ENCODE measurements at regions not wholly inside any gene's neighbourhood (a gene's known extent, or its start where the extent isn't known, plus 50 kb on each side); places are given as distances from the start of the nearest gene placed in this dataset.

GRCh38 chr13:68940049-68940448 lies 1167.6 kb upstream of the ATXN8OS start:
- intact Hi-C loops (cut with DNase I): no loop called here
- TF ChIP-seq POLR2AphosphoS5 (IDR thresholded peaks at IDR 0.05) (no peak), POLR2A (IDR thresholded peaks at IDR 0.05) (no peak), CTCF (IDR thresholded peaks at IDR 0.05) (no peak), EP300 (IDR thresholded peaks at IDR 0.05) (no peak)
- no peaks in the 10 kb centered on the region for H3K27me3 ChIP-seq
- no peak overlapping the region for H3K27ac ChIP-seq
- H3K36me3 ChIP-seq: no peaks in the 10 kb centered on the region
- 2 to 41% methylated on average over 1 of the region's 1 CpG for WGBS, 2 donors
- no peak for DNase-seq
- no peak overlapping the region for H3K4me3 ChIP-seq
- H3K4me1 ChIP-seq: no peaks in the 10 kb centered on the region
- peaks cover 0 to 2% (median 0%) of the 10 kb centered on the region in 4 donors for H3K9me3 ChIP-seq

GRCh38 chr13:68938639-68939038 lies 1169.0 kb upstream of the ATXN8OS start:
- intact Hi-C loops (cut with DNase I): no loop called here
- Histone ChIP-seq H3K9me3 (peaks cover 0 to 2% (median 0%) of the 10 kb centered on the region in 4 donors), H3K27me3 (no peaks in the 10 kb centered on the region), H3K4me3 (no peak overlapping the region), H3K36me3 (no peaks in the 10 kb centered on the region), H3K27ac (no peak overlapping the region), H3K4me1 (no peaks in the 10 kb centered on the region)
- no peak for DNase-seq
- WGBS, 2 donors: 74 to 86% methylated on average over 5 of the region's 5 CpGs
- no peak for TF ChIP-seq POLR2AphosphoS5 (IDR thresholded peaks at IDR 0.05)
- no peak for TF ChIP-seq POLR2A (IDR thresholded peaks at IDR 0.05)
- TF ChIP-seq CTCF (IDR thresholded peaks at IDR 0.05): no peak
- no peak for TF ChIP-seq EP300 (IDR thresholded peaks at IDR 0.05)

- no peaks in the 10 kb centered on the region for H3K27me3 ChIP-seq
- H3K4me3 ChIP-seq: no peak overlapping the region
- intact Hi-C loops (cut with DNase I): no loop called here
- TF ChIP-seq EP300 (IDR thresholded peaks at IDR 0.05) (no peak), POLR2AphosphoS5 (IDR thresholded peaks at IDR 0.05) (no peak), CTCF (IDR thresholded peaks at IDR 0.05) (no peak), POLR2A (IDR thresholded peaks at IDR 0.05) (no peak)
- no peaks in the 10 kb centered on the region for H3K9me3 ChIP-seq
- 49 to 79% methylated on average over 3 of the region's 3 CpGs for WGBS, 2 donors
- no peak overlapping the region for H3K27ac ChIP-seq
- DNase-seq: no peak
- no peaks in the 10 kb centered on the region for H3K4me1 ChIP-seq
- no peaks in the 10 kb centered on the region for H3K36me3 ChIP-seq
These were observed 1178.4 kb upstream of the ATXN8OS start for GRCh38 chr13:68929075-68929745.

GRCh38 chr13:68927387-68928026 lies 1180.1 kb upstream of the ATXN8OS start:
- no peaks in the 10 kb centered on the region for H3K4me1 ChIP-seq
- H3K4me3 ChIP-seq: no peak overlapping the region
- H3K9me3 ChIP-seq: no peaks in the 10 kb centered on the region
- DNase-seq: no peak
- no peaks in the 10 kb centered on the region for H3K36me3 ChIP-seq
- 20 to 66% methylated on average over 2 of the region's 2 CpGs for WGBS, 2 donors
- no peak for TF ChIP-seq EP300 (IDR thresholded peaks at IDR 0.05)
- TF ChIP-seq POLR2A (IDR thresholded peaks at IDR 0.05): no peak
- no peak for TF ChIP-seq CTCF (IDR thresholded peaks at IDR 0.05)
- TF ChIP-seq POLR2AphosphoS5 (IDR thresholded peaks at IDR 0.05): no peak
- intact Hi-C loops (cut with DNase I): no loop called here
- H3K27ac ChIP-seq: no peak overlapping the region
- H3K27me3 ChIP-seq: no peaks in the 10 kb centered on the region

All from sigmoid colon (tissue), 6 donors.